HL-60 (cell line): ENCODE measurements at regions not wholly inside any gene's neighbourhood (a gene's known extent, or its start where the extent isn't known, plus 50 kb on each side); places are given as distances from the start of the nearest gene placed in this dataset.

ENCODE experiments used
- DNase-seq, 2 experiments: peaks; one replicate each; pipeline ENCODE4 v3.0.0-alpha.2; 2010 to 2020; ENCODE audit warnings: low read depth in 1 of 2, low spot score in 1 of 2
- H3K27ac ChIP-seq: fragments of 250-450 bp; sonication (Bioruptor Pico); replicated peaks from 2 replicates; pipeline ENCODE4 v1.5.1; 2020; ENCODE audit warnings: mild to moderate bottlenecking, moderate library complexity
- H3K27me3 ChIP-seq: fragments of 250-450 bp; sonication (Bioruptor Pico); 2 replicates; pipeline ENCODE4 v1.5.1; 2021; ENCODE audit warnings: mild to moderate bottlenecking, moderate library complexity; ENCODE audit not compliant: insufficient read depth, poor library complexity, severe bottlenecking
- H3K4me3 ChIP-seq: replicated peaks from 2 replicates; pipeline ENCODE4 v1.5.1; 2011; ENCODE audit warnings: mild to moderate bottlenecking, control low read depth, low read length; ENCODE audit not compliant: insufficient read depth
- CTCF ChIP-seq: IDR thresholded peaks from one replicate; pipeline ENCODE4 v1.5.1; 2011; ENCODE audit warnings: low read length, control low read depth, inconsistent platforms; ENCODE audit not compliant: insufficient read depth
- GABPA ChIP-seq: IDR thresholded peaks from 2 replicates; pipeline ENCODE4 v1.6.1; 2012; ENCODE audit warnings: low read depth
- POLR2AphosphoS5 ChIP-seq: IDR thresholded peaks from 2 replicates; pipeline ENCODE4 v1.6.1; 2012; ENCODE audit warnings: low read depth
- REST ChIP-seq: IDR thresholded peaks from 2 replicates; pipeline ENCODE4 v1.6.1; 2012; ENCODE audit warnings: low read depth; ENCODE audit not compliant: insufficient replicate concordance
- SPI1 ChIP-seq: IDR thresholded peaks from 2 replicates; pipeline ENCODE4 v1.6.1; 2012; ENCODE audit warnings: low read depth, mild to moderate bottlenecking, borderline replicate concordance

DNA sequence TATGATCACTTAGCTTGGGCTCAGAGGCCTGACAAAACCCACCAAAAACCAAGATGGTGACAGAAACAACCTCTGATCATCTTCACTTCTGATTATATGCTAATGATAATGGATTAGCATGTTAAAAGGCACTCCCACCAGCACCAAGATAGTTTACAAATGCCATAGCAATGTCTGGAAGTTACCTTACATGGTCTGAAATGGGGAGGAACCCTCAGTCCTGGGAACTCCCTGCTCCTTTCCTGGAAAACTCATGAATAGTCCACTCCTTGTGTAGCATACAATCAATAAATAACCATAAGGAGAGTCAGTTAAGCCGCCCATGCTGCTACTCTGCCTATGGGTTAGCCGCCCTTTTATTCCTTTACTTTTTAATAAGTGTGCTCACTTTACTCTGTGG, 120.0 kb upstream of the HS3ST4 start:
- no peak overlapping the region for H3K27ac ChIP-seq
- DNase-seq = no peak
- H3K27me3 ChIP-seq = no peaks in the 10 kb centered on the region
- TF ChIP-seq CTCF = no peak
- no peak for TF ChIP-seq POLR2AphosphoS5
- no peak for TF ChIP-seq REST
- no peak for TF ChIP-seq GABPA
- no peak for TF ChIP-seq SPI1
- no peak overlapping the region for H3K4me3 ChIP-seq

- Histone ChIP-seq H3K27me3 (no peaks in the 10 kb centered on the region), H3K4me3 (no peak overlapping the region), H3K27ac (no peak overlapping the region)
- DNase-seq = no peak
- TF ChIP-seq CTCF = no peak
- TF ChIP-seq SPI1 = no peak
- no peak for TF ChIP-seq REST
- no peak for TF ChIP-seq POLR2AphosphoS5
- TF ChIP-seq GABPA = no peak
These were observed 121.6 kb upstream of the HS3ST4 start for GRCh38 chr16:25570131-25570530.

- DNase-seq = no peak
- TF ChIP-seq CTCF = no peak
- no peak for TF ChIP-seq REST
- no peak for TF ChIP-seq POLR2AphosphoS5
- no peak for TF ChIP-seq GABPA
- no peak for TF ChIP-seq SPI1
- no peaks in the 10 kb centered on the region for H3K27me3 ChIP-seq
- H3K27ac ChIP-seq = no peak overlapping the region
- H3K4me3 ChIP-seq = no peak overlapping the region
These were observed 122.8 kb upstream of the HS3ST4 start for GRCh38 chr16:25568991-25569390.
